GM12878 (cell line): ENCODE measurements at regions not wholly inside any gene's neighbourhood (a gene's known extent, or its start where the extent isn't known, plus 50 kb on each side); places are given as distances from the start of the nearest gene placed in this dataset.

Experiments
- ETV6 ChIP-seq, 2 experiments: fragments of 450-650 bp in 1 of 2; IDR thresholded peaks in 1 of 2; conservative IDR thresholded peaks in 1 of 2; 2 replicates each; pipeline ENCODE4 v1.6.1; 2014; ENCODE audit warnings: antibody characterized with exemption in 1 of 2, borderline replicate concordance in 1 of 2, low read depth in 1 of 2, mild to moderate bottlenecking in 1 of 2, moderate library complexity in 1 of 2
- HDAC6 ChIP-seq: fragments of 200-600 bp; sonication (generic); IDR thresholded peaks from one replicate; pipeline ENCODE4 v1.8.0; 2017; ENCODE audit warnings: antibody characterized with exemption; ENCODE audit not compliant: unreplicated experiment
- IKZF1 ChIP-seq: fragments of 450-650 bp; conservative IDR thresholded peaks from 2 replicates; pipeline ENCODE4 v1.6.1; 2017; ENCODE audit warnings: antibody characterized with exemption, mild to moderate bottlenecking
- JUNB ChIP-seq: IDR thresholded peaks from 2 replicates; pipeline ENCODE4 v1.6.1; 2016; ENCODE audit warnings: antibody characterized with exemption, mild to moderate bottlenecking
- KAT2A ChIP-seq: conservative IDR thresholded peaks from 2 replicates; pipeline ENCODE4 v1.6.1; 2011; ENCODE audit warnings: low read depth, low read length; ENCODE audit not compliant: control insufficient read depth
- LARP7 ChIP-seq: fragments of 450-650 bp; IDR thresholded peaks from 2 replicates; pipeline ENCODE4 v1.6.1; 2017; ENCODE audit warnings: mild to moderate bottlenecking
- MTA2 ChIP-seq: fragments of 450-650 bp; IDR thresholded peaks from 2 replicates; pipeline ENCODE4 v1.6.1; 2016; ENCODE audit warnings: low read depth, mild to moderate bottlenecking, moderate library complexity
- NBN ChIP-seq: fragments of 450-650 bp; IDR thresholded peaks from 2 replicates; pipeline ENCODE4 v1.6.1; 2016
- NFIC ChIP-seq: IDR thresholded peaks from 2 replicates; pipeline ENCODE4 v1.6.1; 2012; ENCODE audit warnings: low read depth, mild to moderate bottlenecking, inconsistent platforms, low read length, moderate library complexity
- NFYA ChIP-seq: IDR thresholded peaks from 2 replicates; pipeline ENCODE4 v1.6.1; 2011; ENCODE audit warnings: low read depth, mild to moderate bottlenecking, low read length, improper control_type of control experiment, borderline replicate concordance
- NRF1 ChIP-seq: conservative IDR thresholded peaks from 2 replicates; pipeline ENCODE4 v1.6.1; 2011; ENCODE audit warnings: mild to moderate bottlenecking, low read depth, low read length, improper control_type of control experiment
- SPI1 ChIP-seq: IDR thresholded peaks from 2 replicates; pipeline ENCODE4 v1.6.1; 2011; ENCODE audit warnings: low read depth, mild to moderate bottlenecking, low read length, moderate library complexity, borderline replicate concordance; ENCODE audit not compliant: insufficient read depth
- SUZ12 ChIP-seq: fragments of 200-600 bp; sonication (generic); IDR thresholded peaks from one replicate; pipeline ENCODE4 v1.6.1; 2018; ENCODE audit warnings: antibody characterized with exemption, mild to moderate bottlenecking; ENCODE audit not compliant: unreplicated experiment
- TF ChIP-seq, protein P1 (sequence below): fragments of 450-650 bp; conservative IDR thresholded peaks from 2 replicates; pipeline ENCODE4 v1.6.1; 2017; ENCODE audit warnings: mild to moderate bottlenecking, moderate library complexity
- TF ChIP-seq, protein P2 (sequence below): fragments of 450-650 bp; IDR thresholded peaks from 2 replicates; pipeline ENCODE4 v1.6.1; 2017; ENCODE audit warnings: mild to moderate bottlenecking, low read depth, inconsistent platforms; ENCODE audit not compliant: poor library complexity, severe bottlenecking
- TF ChIP-seq, protein P3 (sequence below): fragments of 150-350 bp; IDR thresholded peaks from 2 replicates; pipeline ENCODE4 v1.6.1; 2016; ENCODE audit warnings: low read depth, low read length
- TF ChIP-seq, protein P4 (sequence below): fragments of 450-650 bp; IDR thresholded peaks from 2 replicates; pipeline ENCODE4 v1.6.1; 2017; ENCODE audit warnings: mild to moderate bottlenecking, moderate library complexity

DNA sequence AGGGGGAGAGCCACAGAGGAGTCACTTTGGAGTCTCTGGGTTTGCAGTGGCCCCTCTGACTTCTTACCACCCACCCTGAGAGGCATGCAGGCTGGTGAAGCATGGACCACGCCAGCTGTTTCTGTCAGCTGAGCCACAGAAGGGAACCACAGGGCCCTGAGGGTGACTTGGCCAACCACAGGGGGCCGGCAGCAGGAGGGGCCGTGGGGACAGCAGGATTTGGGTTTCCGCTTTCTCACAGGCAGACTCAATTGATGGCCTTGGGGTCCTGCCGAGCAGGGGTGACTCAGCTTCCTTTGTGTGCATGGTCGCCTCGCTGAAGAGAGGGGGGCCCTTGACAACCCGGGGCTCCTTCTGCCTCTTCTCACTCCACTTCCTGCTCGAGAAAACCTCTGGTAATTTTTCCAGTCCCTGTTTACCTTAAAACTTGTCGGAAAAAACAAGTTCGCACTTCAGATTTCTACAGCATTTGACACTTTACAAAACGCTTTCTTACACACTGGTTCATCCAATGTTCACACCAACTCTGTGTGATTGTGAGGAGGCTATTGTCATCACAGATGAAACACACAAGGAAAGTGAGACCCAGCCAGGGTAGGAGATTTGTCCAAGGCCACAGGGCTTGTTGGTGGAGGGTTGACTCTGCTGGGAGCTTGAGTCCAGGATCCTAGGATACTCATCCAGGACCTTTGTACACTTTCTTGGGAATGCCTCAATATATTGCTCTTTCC lies 311.2 kb downstream of the LPIN1 start (continued):
- TF ChIP-seq, protein P1, sequence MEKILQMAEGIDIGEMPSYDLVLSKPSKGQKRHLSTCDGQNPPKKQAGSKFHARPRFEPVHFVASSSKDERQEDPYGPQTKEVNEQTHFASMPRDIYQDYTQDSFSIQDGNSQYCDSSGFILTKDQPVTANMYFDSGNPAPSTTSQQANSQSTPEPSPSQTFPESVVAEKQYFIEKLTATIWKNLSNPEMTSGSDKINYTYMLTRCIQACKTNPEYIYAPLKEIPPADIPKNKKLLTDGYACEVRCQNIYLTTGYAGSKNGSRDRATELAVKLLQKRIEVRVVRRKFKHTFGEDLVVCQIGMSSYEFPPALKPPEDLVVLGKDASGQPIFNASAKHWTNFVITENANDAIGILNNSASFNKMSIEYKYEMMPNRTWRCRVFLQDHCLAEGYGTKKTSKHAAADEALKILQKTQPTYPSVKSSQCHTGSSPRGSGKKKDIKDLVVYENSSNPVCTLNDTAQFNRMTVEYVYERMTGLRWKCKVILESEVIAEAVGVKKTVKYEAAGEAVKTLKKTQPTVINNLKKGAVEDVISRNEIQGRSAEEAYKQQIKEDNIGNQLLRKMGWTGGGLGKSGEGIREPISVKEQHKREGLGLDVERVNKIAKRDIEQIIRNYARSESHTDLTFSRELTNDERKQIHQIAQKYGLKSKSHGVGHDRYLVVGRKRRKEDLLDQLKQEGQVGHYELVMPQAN, result 0 out of 2 replicates have a peak, but pooled peaks have one; percentile 16
- TF ChIP-seq NFYA (no peak), SPI1 (peak; percentile 65; the same call in 1 of the 2 replicates), NBN (no peak), IKZF1 (peak; percentile 76), ETV6 (conservative IDR thresholded peaks at IDR 0.05 in 1 of 2, IDR thresholded peaks at IDR 0.05 in 1 of 2; ENCODE audit: borderline replicate concordance in 1 of 2, low read depth in 1 of 2) (peak in 1 of 2 experiments; percentile 64; a peak in 2 of 4 replicates), JUNB (no peak), LARP7 (no peak), KAT2A (no peak), SUZ12 (no peak), HDAC6 (no peak), NRF1 (no peak), MTA2 (peak; percentile 78), NFIC (peak; percentile 69; the same call in 1 of the 2 replicates)
- TF ChIP-seq, protein P2, sequence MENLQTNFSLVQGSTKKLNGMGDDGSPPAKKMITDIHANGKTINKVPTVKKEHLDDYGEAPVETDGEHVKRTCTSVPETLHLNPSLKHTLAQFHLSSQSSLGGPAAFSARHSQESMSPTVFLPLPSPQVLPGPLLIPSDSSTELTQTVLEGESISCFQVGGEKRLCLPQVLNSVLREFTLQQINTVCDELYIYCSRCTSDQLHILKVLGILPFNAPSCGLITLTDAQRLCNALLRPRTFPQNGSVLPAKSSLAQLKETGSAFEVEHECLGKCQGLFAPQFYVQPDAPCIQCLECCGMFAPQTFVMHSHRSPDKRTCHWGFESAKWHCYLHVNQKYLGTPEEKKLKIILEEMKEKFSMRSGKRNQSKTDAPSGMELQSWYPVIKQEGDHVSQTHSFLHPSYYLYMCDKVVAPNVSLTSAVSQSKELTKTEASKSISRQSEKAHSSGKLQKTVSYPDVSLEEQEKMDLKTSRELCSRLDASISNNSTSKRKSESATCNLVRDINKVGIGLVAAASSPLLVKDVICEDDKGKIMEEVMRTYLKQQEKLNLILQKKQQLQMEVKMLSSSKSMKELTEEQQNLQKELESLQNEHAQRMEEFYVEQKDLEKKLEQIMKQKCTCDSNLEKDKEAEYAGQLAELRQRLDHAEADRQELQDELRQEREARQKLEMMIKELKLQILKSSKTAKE, result peak; percentile 16
- TF ChIP-seq, protein P3, sequence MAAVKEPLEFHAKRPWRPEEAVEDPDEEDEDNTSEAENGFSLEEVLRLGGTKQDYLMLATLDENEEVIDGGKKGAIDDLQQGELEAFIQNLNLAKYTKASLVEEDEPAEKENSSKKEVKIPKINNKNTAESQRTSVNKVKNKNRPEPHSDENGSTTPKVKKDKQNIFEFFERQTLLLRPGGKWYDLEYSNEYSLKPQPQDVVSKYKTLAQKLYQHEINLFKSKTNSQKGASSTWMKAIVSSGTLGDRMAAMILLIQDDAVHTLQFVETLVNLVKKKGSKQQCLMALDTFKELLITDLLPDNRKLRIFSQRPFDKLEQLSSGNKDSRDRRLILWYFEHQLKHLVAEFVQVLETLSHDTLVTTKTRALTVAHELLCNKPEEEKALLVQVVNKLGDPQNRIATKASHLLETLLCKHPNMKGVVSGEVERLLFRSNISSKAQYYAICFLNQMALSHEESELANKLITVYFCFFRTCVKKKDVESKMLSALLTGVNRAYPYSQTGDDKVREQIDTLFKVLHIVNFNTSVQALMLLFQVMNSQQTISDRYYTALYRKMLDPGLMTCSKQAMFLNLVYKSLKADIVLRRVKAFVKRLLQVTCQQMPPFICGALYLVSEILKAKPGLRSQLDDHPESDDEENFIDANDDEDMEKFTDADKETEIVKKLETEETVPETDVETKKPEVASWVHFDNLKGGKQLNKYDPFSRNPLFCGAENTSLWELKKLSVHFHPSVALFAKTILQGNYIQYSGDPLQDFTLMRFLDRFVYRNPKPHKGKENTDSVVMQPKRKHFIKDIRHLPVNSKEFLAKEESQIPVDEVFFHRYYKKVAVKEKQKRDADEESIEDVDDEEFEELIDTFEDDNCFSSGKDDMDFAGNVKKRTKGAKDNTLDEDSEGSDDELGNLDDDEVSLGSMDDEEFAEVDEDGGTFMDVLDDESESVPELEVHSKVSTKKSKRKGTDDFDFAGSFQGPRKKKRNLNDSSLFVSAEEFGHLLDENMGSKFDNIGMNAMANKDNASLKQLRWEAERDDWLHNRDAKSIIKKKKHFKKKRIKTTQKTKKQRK, result no peak
- TF ChIP-seq, protein P4, sequence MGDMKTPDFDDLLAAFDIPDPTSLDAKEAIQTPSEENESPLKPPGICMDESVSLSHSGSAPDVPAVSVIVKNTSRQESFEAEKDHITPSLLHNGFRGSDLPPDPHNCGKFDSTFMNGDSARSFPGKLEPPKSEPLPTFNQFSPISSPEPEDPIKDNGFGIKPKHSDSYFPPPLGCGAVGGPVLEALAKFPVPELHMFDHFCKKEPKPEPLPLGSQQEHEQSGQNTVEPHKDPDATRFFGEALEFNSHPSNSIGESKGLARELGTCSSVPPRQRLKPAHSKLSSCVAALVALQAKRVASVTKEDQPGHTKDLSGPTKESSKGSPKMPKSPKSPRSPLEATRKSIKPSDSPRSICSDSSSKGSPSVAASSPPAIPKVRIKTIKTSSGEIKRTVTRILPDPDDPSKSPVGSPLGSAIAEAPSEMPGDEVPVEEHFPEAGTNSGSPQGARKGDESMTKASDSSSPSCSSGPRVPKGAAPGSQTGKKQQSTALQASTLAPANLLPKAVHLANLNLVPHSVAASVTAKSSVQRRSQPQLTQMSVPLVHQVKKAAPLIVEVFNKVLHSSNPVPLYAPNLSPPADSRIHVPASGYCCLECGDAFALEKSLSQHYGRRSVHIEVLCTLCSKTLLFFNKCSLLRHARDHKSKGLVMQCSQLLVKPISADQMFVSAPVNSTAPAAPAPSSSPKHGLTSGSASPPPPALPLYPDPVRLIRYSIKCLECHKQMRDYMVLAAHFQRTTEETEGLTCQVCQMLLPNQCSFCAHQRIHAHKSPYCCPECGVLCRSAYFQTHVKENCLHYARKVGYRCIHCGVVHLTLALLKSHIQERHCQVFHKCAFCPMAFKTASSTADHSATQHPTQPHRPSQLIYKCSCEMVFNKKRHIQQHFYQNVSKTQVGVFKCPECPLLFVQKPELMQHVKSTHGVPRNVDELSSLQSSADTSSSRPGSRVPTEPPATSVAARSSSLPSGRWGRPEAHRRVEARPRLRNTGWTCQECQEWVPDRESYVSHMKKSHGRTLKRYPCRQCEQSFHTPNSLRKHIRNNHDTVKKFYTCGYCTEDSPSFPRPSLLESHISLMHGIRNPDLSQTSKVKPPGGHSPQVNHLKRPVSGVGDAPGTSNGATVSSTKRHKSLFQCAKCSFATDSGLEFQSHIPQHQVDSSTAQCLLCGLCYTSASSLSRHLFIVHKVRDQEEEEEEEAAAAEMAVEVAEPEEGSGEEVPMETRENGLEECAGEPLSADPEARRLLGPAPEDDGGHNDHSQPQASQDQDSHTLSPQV, result 0 out of 2 replicates have a peak, but pooled peaks have one; percentile 3
